BJ (cell line): ENCODE measurements at regions not wholly inside any gene's neighbourhood (a gene's known extent, or its start where the extent isn't known, plus 50 kb on each side); places are given as distances from the start of the nearest gene placed in this dataset.

Source experiments
- CTCF ChIA-PET: fragments of 350-600 bp; formaldehyde crosslinking; extraction: SDS; loops from one replicate; lab custom pipeline; 2021; ENCODE audit warnings: antibody characterized with exemption, inconsistent platforms; lab: Yijun Ruan, JAX
- POLR2A ChIA-PET: fragments of 300-600 bp; sonication (Branson Sonifier 250); formaldehyde crosslinking; extraction: SDS; loops from one replicate; lab custom pipeline; 2021; ENCODE audit warnings: antibody characterized with exemption; lab: Charles Lee
- DNase-seq: peaks from one replicate; pipeline ENCODE4 v3.0.0-alpha.2; 2011; ENCODE audit warnings: low read depth
- H3K27me3 ChIP-seq: 2 replicates; pipeline ENCODE4 v1.6.0; 2011; ENCODE audit warnings: low read length; ENCODE audit not compliant: control insufficient read depth, insufficient read depth
- H3K36me3 ChIP-seq: 2 replicates; pipeline ENCODE4 v1.5.1; 2011; ENCODE audit warnings: low read length; ENCODE audit not compliant: control insufficient read depth, insufficient read depth
- H3K4me3 ChIP-seq: 2 replicates; pipeline ENCODE4 v1.5.1; 2011; ENCODE audit warnings: low read depth, mild to moderate bottlenecking, control low read depth, low read length
- TF ChIP-seq, protein P1 (sequence below): IDR thresholded peaks from 2 replicates; pipeline ENCODE4 v1.5.1; 2011; ENCODE audit warnings: low read depth, mild to moderate bottlenecking, control low read depth, inconsistent platforms, low read length, moderate library complexity; ENCODE audit not compliant: insufficient read depth

DNA sequence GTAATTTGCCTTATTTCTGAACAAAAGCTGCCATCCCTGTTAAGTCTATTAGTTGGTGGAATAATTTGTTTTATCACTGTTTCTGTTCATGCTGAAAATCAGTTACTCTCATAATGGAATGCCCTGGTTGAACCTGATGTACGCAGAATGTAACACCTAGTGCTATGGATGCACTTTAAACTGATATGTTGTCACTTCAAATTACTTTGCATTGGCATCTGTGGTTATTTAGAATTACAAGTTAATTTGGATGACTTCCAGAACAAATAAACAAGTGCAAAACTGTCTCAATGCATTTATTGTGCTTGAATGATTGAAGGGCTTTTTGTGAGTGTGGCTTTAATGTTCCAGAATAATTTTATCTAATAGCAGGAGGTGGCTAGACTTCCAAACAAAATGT is 368.2 kb upstream of the SLITRK5 start:
- TF ChIP-seq, protein P1, sequence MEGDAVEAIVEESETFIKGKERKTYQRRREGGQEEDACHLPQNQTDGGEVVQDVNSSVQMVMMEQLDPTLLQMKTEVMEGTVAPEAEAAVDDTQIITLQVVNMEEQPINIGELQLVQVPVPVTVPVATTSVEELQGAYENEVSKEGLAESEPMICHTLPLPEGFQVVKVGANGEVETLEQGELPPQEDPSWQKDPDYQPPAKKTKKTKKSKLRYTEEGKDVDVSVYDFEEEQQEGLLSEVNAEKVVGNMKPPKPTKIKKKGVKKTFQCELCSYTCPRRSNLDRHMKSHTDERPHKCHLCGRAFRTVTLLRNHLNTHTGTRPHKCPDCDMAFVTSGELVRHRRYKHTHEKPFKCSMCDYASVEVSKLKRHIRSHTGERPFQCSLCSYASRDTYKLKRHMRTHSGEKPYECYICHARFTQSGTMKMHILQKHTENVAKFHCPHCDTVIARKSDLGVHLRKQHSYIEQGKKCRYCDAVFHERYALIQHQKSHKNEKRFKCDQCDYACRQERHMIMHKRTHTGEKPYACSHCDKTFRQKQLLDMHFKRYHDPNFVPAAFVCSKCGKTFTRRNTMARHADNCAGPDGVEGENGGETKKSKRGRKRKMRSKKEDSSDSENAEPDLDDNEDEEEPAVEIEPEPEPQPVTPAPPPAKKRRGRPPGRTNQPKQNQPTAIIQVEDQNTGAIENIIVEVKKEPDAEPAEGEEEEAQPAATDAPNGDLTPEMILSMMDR: no peak
- Histone ChIP-seq H3K27me3 (no peaks in the 10 kb centered on the region), H3K36me3 (no peaks in the 10 kb centered on the region), H3K4me3 (no peak overlapping the region)
- no peak for DNase-seq
- ChIA-PET CTCF (no interaction called here), POLR2A (no interaction called here)

DNA sequence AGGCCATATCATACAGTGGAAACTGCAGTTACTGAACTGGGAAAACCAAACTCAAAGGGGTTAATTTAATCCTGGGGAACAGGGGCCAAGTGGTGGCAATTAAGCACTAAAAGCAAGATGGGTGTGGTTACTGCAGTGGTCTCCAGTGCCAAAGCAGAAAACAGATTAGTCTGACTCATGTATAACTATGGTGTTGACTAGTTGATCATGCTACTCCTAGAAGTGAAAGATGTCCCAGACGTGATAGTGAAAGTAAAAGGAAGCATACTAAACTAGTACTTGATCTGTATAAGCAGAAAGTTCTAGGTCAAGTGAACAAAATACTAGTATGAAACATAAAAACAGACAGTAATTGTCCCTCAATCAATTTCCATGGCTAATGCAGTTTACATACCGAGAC is 360.0 kb upstream of the SLITRK5 start:
- Histone ChIP-seq H3K27me3 (no peaks in the 10 kb centered on the region), H3K4me3 (no peak overlapping the region), H3K36me3 (no peaks in the 10 kb centered on the region)
- TF ChIP-seq, protein P1: no peak
- POLR2A ChIA-PET: no interaction called here
- DNase-seq: no peak
- CTCF ChIA-PET: no interaction called here

DNA sequence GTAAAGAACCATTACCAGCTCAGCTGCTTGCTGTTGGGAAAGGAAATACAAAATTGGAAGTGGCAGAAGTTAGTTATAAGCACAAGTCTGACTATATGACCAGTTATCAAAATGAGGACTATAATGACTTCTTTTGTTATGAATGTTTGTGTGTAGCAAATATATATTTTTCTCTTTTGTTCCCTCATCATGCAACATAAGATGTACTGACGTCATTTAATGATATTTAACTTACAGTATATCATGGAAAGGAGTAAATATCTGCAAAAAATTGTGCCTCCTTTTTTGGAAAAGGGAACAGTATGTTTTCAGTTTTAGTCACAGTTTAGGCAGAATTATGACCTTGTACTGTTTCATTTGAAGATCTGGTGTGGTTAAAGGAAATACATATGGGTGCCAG is 356.3 kb upstream of the SLITRK5 start:
- CTCF ChIA-PET: no interaction called here
- TF ChIP-seq, protein P1: no peak
- DNase-seq: no peak
- POLR2A ChIA-PET: no interaction called here
- Histone ChIP-seq H3K27me3 (no peaks in the 10 kb centered on the region), H3K36me3 (no peaks in the 10 kb centered on the region), H3K4me3 (no peak overlapping the region)

DNA sequence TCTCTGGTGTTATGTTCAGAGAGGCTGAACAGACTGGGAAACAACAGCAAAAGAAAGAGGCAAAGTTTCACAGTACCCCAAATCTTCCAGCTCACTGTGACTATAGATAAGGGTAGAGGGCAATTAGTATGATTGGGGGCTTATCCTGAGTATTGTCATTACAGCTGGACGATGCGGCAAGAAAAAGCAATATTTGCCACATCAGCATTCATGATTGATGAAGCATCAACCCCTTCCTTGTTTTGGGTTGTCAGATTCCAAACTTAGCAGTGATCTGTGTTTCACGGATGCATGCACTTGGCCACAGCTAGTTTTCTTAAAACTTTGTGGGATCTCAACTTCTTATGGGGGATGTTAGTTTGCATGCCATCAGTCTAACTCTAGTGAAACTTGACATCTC is 348.8 kb upstream of the SLITRK5 start:
- Histone ChIP-seq H3K36me3 (no peaks in the 10 kb centered on the region), H3K4me3 (no peak overlapping the region), H3K27me3 (no peaks in the 10 kb centered on the region)
- ChIA-PET POLR2A (no interaction called here), CTCF (no interaction called here)
- TF ChIP-seq, protein P1: no peak
- DNase-seq: no peak

DNA sequence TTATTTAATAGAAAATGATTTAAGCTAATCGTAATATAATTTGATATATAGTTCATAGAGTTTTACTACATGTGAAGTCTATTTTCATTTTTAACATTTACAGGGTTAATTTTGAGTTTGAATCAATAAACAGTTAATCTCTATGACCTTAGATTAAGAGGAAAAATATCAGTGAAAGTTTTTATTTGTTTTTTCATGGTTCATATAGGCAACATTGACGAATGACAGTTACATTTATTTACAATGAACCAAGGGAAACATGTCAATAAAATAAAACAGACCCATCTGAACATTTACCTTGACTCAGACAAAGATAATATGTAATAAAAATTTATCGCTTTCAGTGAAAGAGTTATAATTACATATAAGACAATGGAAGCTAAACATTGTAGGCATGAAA is 346.6 kb upstream of the SLITRK5 start:
- no peak overlapping the region for H3K4me3 ChIP-seq
- POLR2A ChIA-PET: no interaction called here
- TF ChIP-seq, protein P1: no peak
- H3K36me3 ChIP-seq: no peaks in the 10 kb centered on the region
- no peak for DNase-seq
- no peaks in the 10 kb centered on the region for H3K27me3 ChIP-seq
- CTCF ChIA-PET: no interaction called here
